Glutamatergic neuron (in vitro differentiated cells): ENCODE measurements at regions not wholly inside any gene's neighbourhood (a gene's known extent, or its start where the extent isn't known, plus 50 kb on each side); places are given as distances from the start of the nearest gene placed in this dataset.

Experiments
- DNase-seq: peaks from one replicate; pipeline ENCODE4 v3.0.0; 2022
- H3K27ac Mint-ChIP-seq: one replicate; pipeline ENCODE4 v1.8.0; 2020; ENCODE audit warnings: mild to moderate bottlenecking, mixed read lengths, inconsistent platforms; ENCODE audit not compliant: unreplicated experiment
- H3K27me3 Mint-ChIP-seq: one replicate; pipeline ENCODE4 v1.8.0; 2020; ENCODE audit warnings: mild to moderate bottlenecking, moderate library complexity, mixed read lengths, inconsistent platforms; ENCODE audit not compliant: unreplicated experiment
- H3K36me3 Mint-ChIP-seq: one replicate; pipeline ENCODE4 v1.8.0; 2020; ENCODE audit warnings: mild to moderate bottlenecking, mixed read lengths, inconsistent platforms; ENCODE audit not compliant: unreplicated experiment
- H3K4me1 Mint-ChIP-seq: one replicate; pipeline ENCODE4 v1.8.0; 2020; ENCODE audit warnings: mild to moderate bottlenecking, low read depth, mixed read lengths, inconsistent platforms; ENCODE audit not compliant: unreplicated experiment
- H3K4me3 Mint-ChIP-seq: one replicate; pipeline ENCODE4 v1.8.0; 2020; ENCODE audit warnings: mild to moderate bottlenecking, mixed read lengths, inconsistent platforms; ENCODE audit not compliant: unreplicated experiment
- H3K9me3 Mint-ChIP-seq: one replicate; pipeline ENCODE4 v1.8.0; 2020; ENCODE audit warnings: mild to moderate bottlenecking, moderate library complexity, mixed read lengths, inconsistent platforms; ENCODE audit not compliant: unreplicated experiment
- TF ChIP-seq, protein P1 (sequence below): fragments of 200-600 bp; sonication (generic); IDR thresholded peaks from one replicate; pipeline ENCODE4 v1.5.0; 2021; ENCODE audit not compliant: partially characterized antibody, unreplicated experiment

DNA sequence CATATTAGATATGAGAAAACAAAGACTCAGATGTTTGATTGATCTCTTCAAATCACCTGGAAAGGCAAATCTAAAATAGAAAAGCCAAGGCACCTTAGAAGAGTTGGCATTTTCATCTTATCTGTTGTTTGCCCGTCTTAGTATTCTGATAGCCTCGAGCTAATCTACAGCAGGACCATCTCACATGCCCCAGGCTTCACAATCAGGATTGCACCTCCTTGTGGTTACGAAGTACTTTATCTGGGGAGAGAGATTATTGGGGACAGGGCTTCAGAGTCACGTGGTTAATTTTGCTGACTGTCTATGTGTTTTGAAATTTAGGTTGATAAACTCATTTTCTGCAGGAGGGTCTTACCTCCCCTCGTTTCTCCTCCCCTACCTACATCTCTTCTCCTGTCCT, 313.1 kb upstream of the ANXA10 start:
- no peak overlapping the region for H3K27ac Mint-ChIP-seq
- H3K4me1 Mint-ChIP-seq, result peaks cover 6% of the 10 kb centered on the region
- no peak overlapping the region for H3K4me3 Mint-ChIP-seq
- H3K9me3 Mint-ChIP-seq, result peaks cover 2% of the 10 kb centered on the region
- H3K36me3 Mint-ChIP-seq, result no peaks in the 10 kb centered on the region
- DNase-seq, result no peak
- TF ChIP-seq, protein P1, sequence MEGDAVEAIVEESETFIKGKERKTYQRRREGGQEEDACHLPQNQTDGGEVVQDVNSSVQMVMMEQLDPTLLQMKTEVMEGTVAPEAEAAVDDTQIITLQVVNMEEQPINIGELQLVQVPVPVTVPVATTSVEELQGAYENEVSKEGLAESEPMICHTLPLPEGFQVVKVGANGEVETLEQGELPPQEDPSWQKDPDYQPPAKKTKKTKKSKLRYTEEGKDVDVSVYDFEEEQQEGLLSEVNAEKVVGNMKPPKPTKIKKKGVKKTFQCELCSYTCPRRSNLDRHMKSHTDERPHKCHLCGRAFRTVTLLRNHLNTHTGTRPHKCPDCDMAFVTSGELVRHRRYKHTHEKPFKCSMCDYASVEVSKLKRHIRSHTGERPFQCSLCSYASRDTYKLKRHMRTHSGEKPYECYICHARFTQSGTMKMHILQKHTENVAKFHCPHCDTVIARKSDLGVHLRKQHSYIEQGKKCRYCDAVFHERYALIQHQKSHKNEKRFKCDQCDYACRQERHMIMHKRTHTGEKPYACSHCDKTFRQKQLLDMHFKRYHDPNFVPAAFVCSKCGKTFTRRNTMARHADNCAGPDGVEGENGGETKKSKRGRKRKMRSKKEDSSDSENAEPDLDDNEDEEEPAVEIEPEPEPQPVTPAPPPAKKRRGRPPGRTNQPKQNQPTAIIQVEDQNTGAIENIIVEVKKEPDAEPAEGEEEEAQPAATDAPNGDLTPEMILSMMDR, result no peak
- no peaks in the 10 kb centered on the region for H3K27me3 Mint-ChIP-seq

GRCh38 chr4:167779864-167780263, 312.5 kb upstream of the ANXA10 start:
- H3K27ac Mint-ChIP-seq, result no peak overlapping the region
- TF ChIP-seq, protein P1, result no peak

DNA sequence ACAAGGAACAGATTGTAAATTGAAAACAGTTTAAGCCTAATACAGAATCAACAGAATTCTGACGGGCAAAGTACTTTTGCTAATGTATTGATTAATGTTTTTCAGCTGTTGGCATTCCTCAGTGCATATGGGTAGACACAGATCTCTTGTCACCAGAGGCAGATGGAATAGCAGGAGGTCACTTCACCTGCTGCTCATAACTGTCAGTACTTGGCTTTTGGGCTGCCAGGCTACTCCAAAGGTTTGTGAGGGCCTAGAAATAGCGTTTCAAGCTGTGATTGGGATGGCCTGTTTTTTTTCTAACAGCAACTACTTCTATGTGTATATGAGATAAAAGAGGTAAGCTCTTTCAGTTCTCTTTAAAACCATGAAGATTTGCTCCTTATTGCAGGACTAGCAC, 307.5 kb upstream of the ANXA10 start:
- no peaks in the 10 kb centered on the region for H3K36me3 Mint-ChIP-seq
- peak overlapping the region; percentile 53 for H3K4me3 Mint-ChIP-seq
- peaks cover 22% of the 10 kb centered on the region for H3K4me1 Mint-ChIP-seq
- TF ChIP-seq, protein P1, result no peak
- peak; percentile 18 for DNase-seq
- H3K9me3 Mint-ChIP-seq, result peaks cover 4% of the 10 kb centered on the region
- H3K27me3 Mint-ChIP-seq, result peaks cover 3% of the 10 kb centered on the region
- peak overlapping the region; percentile 77 for H3K27ac Mint-ChIP-seq

More at GRCh38 chr4:167779864-167780263, 312.5 kb upstream of the ANXA10 start:
- no peak for DNase-seq
- Mint-ChIP-seq H3K4me3 (no peak overlapping the region), H3K27me3 (peaks cover 2% of the 10 kb centered on the region), H3K9me3 (peaks cover 3% of the 10 kb centered on the region), H3K4me1 (peaks cover 8% of the 10 kb centered on the region), H3K36me3 (no peaks in the 10 kb centered on the region)

DNA sequence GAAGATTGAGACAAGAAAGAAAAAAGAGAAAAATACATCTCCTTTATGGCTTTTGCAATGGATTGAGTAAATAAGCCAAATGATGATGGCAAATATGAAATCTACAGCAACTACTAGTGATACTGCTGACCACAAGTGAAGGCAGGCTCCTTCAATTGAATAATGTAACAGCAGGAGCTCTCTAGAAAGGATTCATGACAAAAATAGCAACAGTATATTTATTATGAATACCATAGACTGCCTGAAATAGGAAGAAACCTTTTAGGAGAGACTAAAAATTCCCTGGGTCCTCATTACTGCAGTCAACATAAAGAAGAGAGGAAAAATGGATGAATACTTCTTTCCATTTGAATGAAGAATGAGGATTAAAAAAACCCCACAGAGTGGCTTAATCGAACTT, 306.8 kb upstream of the ANXA10 start:
- no peaks in the 10 kb centered on the region for H3K36me3 Mint-ChIP-seq
- peaks cover 3% of the 10 kb centered on the region for H3K27me3 Mint-ChIP-seq
- TF ChIP-seq, protein P1, result no peak
- peaks cover 4% of the 10 kb centered on the region for H3K9me3 Mint-ChIP-seq
- peaks cover 22% of the 10 kb centered on the region for H3K4me1 Mint-ChIP-seq
- peak overlapping the region; percentile 0 for H3K4me3 Mint-ChIP-seq
- DNase-seq, result no peak
- H3K27ac Mint-ChIP-seq, result peak overlapping the region; percentile 77

- Mint-ChIP-seq H3K4me3 (no peak overlapping the region), H3K36me3 (no peaks in the 10 kb centered on the region), H3K27ac (no peak overlapping the region), H3K9me3 (peaks cover 4% of the 10 kb centered on the region), H3K4me1 (peaks cover 22% of the 10 kb centered on the region), H3K27me3 (peaks cover 3% of the 10 kb centered on the region)
- DNase-seq, result no peak
- TF ChIP-seq, protein P1, result no peak
Measured at GRCh38 chr4:167786504-167786903, 305.8 kb upstream of the ANXA10 start.
